Loucy (cell line): ENCODE measurements at regions not wholly inside any gene's neighbourhood (a gene's known extent, or its start where the extent isn't known, plus 50 kb on each side); places are given as distances from the start of the nearest gene placed in this dataset.

Experiments
- CTCF ChIP-seq: fragments of 200-600 bp; sonication (generic); conservative IDR thresholded peaks from 2 replicates; pipeline ENCODE4 v1.5.1; 2014; ENCODE audit warnings: mild to moderate bottlenecking, antibody characterized with exemption, low read length
- EZH2phosphoT487 ChIP-seq: fragments of 200-600 bp; IDR thresholded peaks from 2 replicates; pipeline ENCODE4 v1.6.1; 2018; ENCODE audit warnings: antibody characterized with exemption, mild to moderate bottlenecking, moderate library complexity, borderline replicate concordance

- TF ChIP-seq CTCF (no peak), EZH2phosphoT487 (no peak)
Measured at GRCh38 chr18:56515522-56515921, 122.9 kb downstream of the TXNL1 start.
